ENCODE measurements at regions not wholly inside any gene's neighbourhood (a gene's known extent, or its start where the extent isn't known, plus 50 kb on each side); places are given as distances from the start of the nearest gene placed in this dataset.

- TF ChIP-seq REST (IDR thresholded peaks at IDR 0.05; ENCODE audit: insufficient replicate concordance, low read depth) (no peak), CTCF (IDR thresholded peaks at IDR 0.05; ENCODE audit: insufficient read depth, low read length) (no peak), POLR2AphosphoS5 (IDR thresholded peaks at IDR 0.05; ENCODE audit: low read depth) (no peak), GABPA (IDR thresholded peaks at IDR 0.05; ENCODE audit: low read depth) (no peak)
These were observed 169.6 kb upstream of the SIX2 start for GRCh38 chr2:45178854-45179253.
